ENCODE measurements at regions not wholly inside any gene's neighbourhood (a gene's known extent, or its start where the extent isn't known, plus 50 kb on each side); places are given as distances from the start of the nearest gene placed in this dataset.

DNA sequence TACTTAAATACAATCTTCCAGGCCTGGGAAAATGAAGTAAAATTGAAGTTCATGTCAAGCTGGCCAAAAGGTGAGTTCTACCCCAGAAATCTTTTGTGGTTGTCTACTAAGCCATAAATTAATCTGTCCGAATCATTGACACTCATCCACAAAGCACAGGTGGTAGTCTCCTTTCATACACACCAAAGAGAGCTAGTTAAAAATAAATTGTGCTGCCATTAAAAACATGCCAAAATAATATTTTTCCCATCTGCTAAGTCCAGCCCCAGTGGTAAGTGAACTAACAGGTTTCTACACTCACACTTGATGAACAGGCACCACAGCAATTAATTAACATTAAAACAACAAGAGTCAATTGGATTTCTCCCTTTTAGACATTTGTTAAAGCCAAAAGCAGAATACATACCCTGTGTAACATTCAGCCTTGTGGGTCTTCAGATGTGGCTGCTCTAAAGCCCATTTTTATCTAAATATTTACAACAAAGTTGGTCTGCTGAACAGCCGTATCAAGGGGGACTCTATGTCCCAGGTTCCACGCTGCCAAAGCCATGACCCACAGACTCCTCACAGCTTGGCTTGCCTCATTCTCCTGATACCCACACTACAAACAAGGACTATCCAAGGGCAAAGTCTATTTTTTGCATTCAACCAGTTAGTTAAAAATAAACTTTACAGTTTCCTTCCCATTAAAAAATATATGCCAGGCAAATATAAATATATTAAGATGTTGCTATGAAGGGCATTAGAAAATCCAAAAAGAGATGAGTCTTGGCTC is 490.4 kb downstream of the BMP2 start:
- H3K27me3 ChIP-seq (ENCODE audit: insufficient read depth, low read length, poor library complexity, severe bottlenecking): no peaks in the 10 kb centered on the region
- H3K9ac ChIP-seq (ENCODE audit: low read depth, low read length, poor library complexity, severe bottlenecking): no peak overlapping the region
- H3K9me3 ChIP-seq (ENCODE audit: insufficient read depth, low read depth, low read length): no peaks in the 10 kb centered on the region
- H3K79me2 ChIP-seq (ENCODE audit: insufficient read depth, low read length): no peaks in the 10 kb centered on the region
- H3K36me3 ChIP-seq (ENCODE audit: insufficient read depth, low read length): no peaks in the 10 kb centered on the region
- no peak overlapping the region for H3K4me3 ChIP-seq (ENCODE audit: low read length, poor library complexity, severe bottlenecking)
- no peaks in the 10 kb centered on the region for H3K4me1 ChIP-seq (ENCODE audit: insufficient read depth, low read length, poor library complexity, severe bottlenecking)
- H3K4me2 ChIP-seq (ENCODE audit: low read depth, low read length, poor library complexity, severe bottlenecking): no peak overlapping the region
- H2AFZ ChIP-seq (ENCODE audit: low read length): no peak overlapping the region
- no peaks in the 10 kb centered on the region for H4K20me1 ChIP-seq (ENCODE audit: insufficient read depth, low read length, poor library complexity, severe bottlenecking)
- no peak for TF ChIP-seq EZH2phosphoT487 (IDR thresholded peaks at IDR 0.05; ENCODE audit: borderline replicate concordance)
- TF ChIP-seq, protein P1, sequence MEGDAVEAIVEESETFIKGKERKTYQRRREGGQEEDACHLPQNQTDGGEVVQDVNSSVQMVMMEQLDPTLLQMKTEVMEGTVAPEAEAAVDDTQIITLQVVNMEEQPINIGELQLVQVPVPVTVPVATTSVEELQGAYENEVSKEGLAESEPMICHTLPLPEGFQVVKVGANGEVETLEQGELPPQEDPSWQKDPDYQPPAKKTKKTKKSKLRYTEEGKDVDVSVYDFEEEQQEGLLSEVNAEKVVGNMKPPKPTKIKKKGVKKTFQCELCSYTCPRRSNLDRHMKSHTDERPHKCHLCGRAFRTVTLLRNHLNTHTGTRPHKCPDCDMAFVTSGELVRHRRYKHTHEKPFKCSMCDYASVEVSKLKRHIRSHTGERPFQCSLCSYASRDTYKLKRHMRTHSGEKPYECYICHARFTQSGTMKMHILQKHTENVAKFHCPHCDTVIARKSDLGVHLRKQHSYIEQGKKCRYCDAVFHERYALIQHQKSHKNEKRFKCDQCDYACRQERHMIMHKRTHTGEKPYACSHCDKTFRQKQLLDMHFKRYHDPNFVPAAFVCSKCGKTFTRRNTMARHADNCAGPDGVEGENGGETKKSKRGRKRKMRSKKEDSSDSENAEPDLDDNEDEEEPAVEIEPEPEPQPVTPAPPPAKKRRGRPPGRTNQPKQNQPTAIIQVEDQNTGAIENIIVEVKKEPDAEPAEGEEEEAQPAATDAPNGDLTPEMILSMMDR (conservative IDR thresholded peaks at IDR 0.05; ENCODE audit: low read length): no peak
- no peaks in the 10 kb centered on the region for H3F3A ChIP-seq (ENCODE audit: low read depth)
- H3K9me2 ChIP-seq (replicated peaks; ENCODE audit: low read depth, low read length): 0 out of 2 replicates have a peak, but pooled peaks cover 4% of the 10 kb centered on the region

DNA sequence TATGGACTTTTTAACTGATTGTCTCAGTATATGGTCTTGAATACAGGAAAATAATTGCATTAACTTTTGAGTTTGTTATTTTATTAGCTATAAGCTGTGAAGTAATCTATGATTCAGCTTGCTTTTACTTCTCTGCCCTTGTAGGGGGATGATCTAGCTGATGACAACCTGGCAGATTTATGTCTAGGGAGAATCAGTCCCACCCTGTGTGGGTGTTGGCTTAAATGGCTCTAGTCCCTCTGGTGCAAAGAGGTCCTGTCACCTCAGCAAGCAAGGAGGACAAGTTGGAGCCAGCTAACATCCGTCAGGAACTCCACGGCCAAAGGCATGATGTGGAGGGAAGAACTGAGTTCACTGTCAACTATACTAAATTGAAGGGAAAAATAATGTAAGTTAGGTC is 495.3 kb downstream of the BMP2 start:
- H3K9me3 ChIP-seq (ENCODE audit: insufficient read depth, low read depth, low read length): no peaks in the 10 kb centered on the region
- no peaks in the 10 kb centered on the region for H4K20me1 ChIP-seq (ENCODE audit: insufficient read depth, low read length, poor library complexity, severe bottlenecking)
- H3K9ac ChIP-seq (ENCODE audit: low read depth, low read length, poor library complexity, severe bottlenecking): no peak overlapping the region
- no peak overlapping the region for H2AFZ ChIP-seq (ENCODE audit: low read length)
- no peaks in the 10 kb centered on the region for H3F3A ChIP-seq (ENCODE audit: low read depth)
- no peaks in the 10 kb centered on the region for H3K4me1 ChIP-seq (ENCODE audit: insufficient read depth, low read length, poor library complexity, severe bottlenecking)
- no peaks in the 10 kb centered on the region for H3K27me3 ChIP-seq (ENCODE audit: insufficient read depth, low read length, poor library complexity, severe bottlenecking)
- H3K36me3 ChIP-seq (ENCODE audit: insufficient read depth, low read length): no peaks in the 10 kb centered on the region
- no peak for TF ChIP-seq EZH2phosphoT487 (IDR thresholded peaks at IDR 0.05; ENCODE audit: borderline replicate concordance)
- TF ChIP-seq, protein P1 (conservative IDR thresholded peaks at IDR 0.05; ENCODE audit: low read length): no peak
- H3K79me2 ChIP-seq (ENCODE audit: insufficient read depth, low read length): no peaks in the 10 kb centered on the region
- no peak overlapping the region for H3K4me2 ChIP-seq (ENCODE audit: low read depth, low read length, poor library complexity, severe bottlenecking)
- H3K9me2 ChIP-seq (replicated peaks; ENCODE audit: low read depth, low read length): no peaks in the 10 kb centered on the region
- no peak overlapping the region for H3K4me3 ChIP-seq (ENCODE audit: low read length, poor library complexity, severe bottlenecking)

DNA sequence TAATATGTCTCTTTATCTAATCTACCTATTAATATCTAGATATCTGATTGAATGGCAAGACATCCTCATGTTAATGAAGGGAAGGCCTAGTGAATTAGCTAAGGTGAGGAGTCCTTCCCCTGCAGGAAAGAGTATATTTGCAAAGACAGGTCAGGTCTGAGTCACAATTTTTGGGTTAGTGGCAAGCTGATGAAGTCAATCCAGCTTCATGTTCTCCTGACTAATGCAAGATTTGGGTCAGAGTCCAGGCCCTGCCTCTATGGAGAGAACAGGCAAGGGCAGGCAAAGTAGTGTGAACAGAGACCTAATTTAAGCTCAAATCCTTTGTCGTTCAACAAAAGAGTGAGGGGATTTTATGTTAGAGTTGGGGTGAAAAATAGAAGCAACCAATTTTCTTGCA is 496.7 kb downstream of the BMP2 start:
- Histone ChIP-seq H4K20me1 (ENCODE audit: insufficient read depth, low read length, poor library complexity, severe bottlenecking) (no peaks in the 10 kb centered on the region), H3K4me2 (ENCODE audit: low read depth, low read length, poor library complexity, severe bottlenecking) (no peak overlapping the region), H3K9ac (ENCODE audit: low read depth, low read length, poor library complexity, severe bottlenecking) (no peak overlapping the region), H3K79me2 (ENCODE audit: insufficient read depth, low read length) (no peaks in the 10 kb centered on the region), H3K36me3 (ENCODE audit: insufficient read depth, low read length) (no peaks in the 10 kb centered on the region), H2AFZ (ENCODE audit: low read length) (no peak overlapping the region), H3K4me1 (ENCODE audit: insufficient read depth, low read length, poor library complexity, severe bottlenecking) (no peaks in the 10 kb centered on the region), H3K27me3 (ENCODE audit: insufficient read depth, low read length, poor library complexity, severe bottlenecking) (no peaks in the 10 kb centered on the region), H3K4me3 (ENCODE audit: low read length, poor library complexity, severe bottlenecking) (no peak overlapping the region), H3F3A (ENCODE audit: low read depth) (no peaks in the 10 kb centered on the region), H3K9me2 (replicated peaks; ENCODE audit: low read depth, low read length) (no peaks in the 10 kb centered on the region), H3K9me3 (ENCODE audit: insufficient read depth, low read depth, low read length) (no peaks in the 10 kb centered on the region)
- TF ChIP-seq, protein P1 (conservative IDR thresholded peaks at IDR 0.05; ENCODE audit: low read length): no peak
- TF ChIP-seq EZH2phosphoT487 (IDR thresholded peaks at IDR 0.05; ENCODE audit: borderline replicate concordance): no peak
